ENCODE measurements at regions not wholly inside any gene's neighbourhood (a gene's known extent, or its start where the extent isn't known, plus 50 kb on each side); places are given as distances from the start of the nearest gene placed in this dataset.

DNA sequence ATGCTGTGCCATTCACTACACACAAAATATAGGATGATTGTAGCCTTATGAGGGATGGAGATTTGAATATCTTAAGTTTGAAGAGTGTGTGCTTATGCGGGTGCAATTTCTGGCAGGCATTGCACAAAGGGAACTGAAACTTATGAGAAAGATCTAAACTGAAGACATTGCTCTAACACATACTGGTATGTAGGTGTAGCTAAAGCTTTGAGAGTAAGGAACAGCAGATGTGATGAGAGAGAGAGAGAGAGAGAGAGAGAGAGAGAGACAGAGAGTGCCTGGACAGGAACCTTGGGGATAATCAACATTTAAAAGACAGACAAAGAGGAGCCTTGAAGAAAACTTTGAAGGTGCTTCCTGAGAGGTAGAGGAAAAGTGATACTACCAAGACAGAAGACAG, 379.7 kb downstream of the SPRY1 start:
- no peak for TF ChIP-seq GATA2 (IDR thresholded peaks at IDR 0.05; ENCODE audit: low read depth, low read length)
- no peak for TF ChIP-seq GATA3 (IDR thresholded peaks at IDR 0.05; ENCODE audit: low read depth, low read length)

All from SH-SY5Y (cell line).